ENCODE measurements at regions not wholly inside any gene's neighbourhood (a gene's known extent, or its start where the extent isn't known, plus 50 kb on each side); places are given as distances from the start of the nearest gene placed in this dataset.

GRCh38 chr10:110366635-110367034, 61.9 kb upstream of the SMNDC1 start:
- DNase-seq = no peak
- in situ Hi-C loops (cut with MboI) = no loop called here
- Histone ChIP-seq H3K27me3 (replicated peaks; ENCODE audit: insufficient read depth) (no peaks in the 10 kb centered on the region), H3K36me3 (ENCODE audit: low read depth) (no peaks in the 10 kb centered on the region), H3F3A (ENCODE audit: insufficient read depth) (no peaks in the 10 kb centered on the region), H3K9me3 (ENCODE audit: low read depth) (no peaks in the 10 kb centered on the region), H3K9ac (no peak overlapping the region), H3K79me2 (ENCODE audit: insufficient read depth) (no peaks in the 10 kb centered on the region), H3K9me2 (ENCODE audit: insufficient read depth) (no peaks in the 10 kb centered on the region), H3K4me1 (ENCODE audit: insufficient read depth) (peaks cover 5% of the 10 kb centered on the region), H3K27ac (no peak overlapping the region), H4K20me1 (ENCODE audit: insufficient read depth) (no peaks in the 10 kb centered on the region), H3K4me2 (ENCODE audit: unreplicated experiment) (no peak overlapping the region), H3K4me3 (no peak overlapping the region), H2AFZ (no peak overlapping the region)
- 77 to 82% methylated on average over 4 of the region's 4 CpGs for WGBS, 2 experiments (ENCODE audit: low coverage in 1 of 2, low lambda C conversion rate in 2 of 2, missing lambda C conversion rate in 2 of 2)
- TF ChIP-seq EZH2phosphoT487 (IDR thresholded peaks at IDR 0.05; ENCODE audit: insufficient read depth, low read depth) (no peak), EZH2 (IDR thresholded peaks at IDR 0.05; ENCODE audit: insufficient read depth, poor library complexity, severe bottlenecking) (no peak)

GRCh38 chr10:110368002-110368401, 63.3 kb upstream of the SMNDC1 start:
- no peak overlapping the region for H3K27ac ChIP-seq
- no peaks in the 10 kb centered on the region for H3K79me2 ChIP-seq (ENCODE audit: insufficient read depth)
- H3K4me1 ChIP-seq (ENCODE audit: insufficient read depth) = peaks cover 5% of the 10 kb centered on the region
- no peaks in the 10 kb centered on the region for H3K9me3 ChIP-seq (ENCODE audit: low read depth)
- in situ Hi-C loops (cut with MboI) = no loop called here
- H3K4me3 ChIP-seq = no peak overlapping the region
- no peak for DNase-seq
- no peak overlapping the region for H3K4me2 ChIP-seq (ENCODE audit: unreplicated experiment)
- H3F3A ChIP-seq (ENCODE audit: insufficient read depth) = no peaks in the 10 kb centered on the region
- WGBS, 2 experiments (ENCODE audit: low coverage in 1 of 2, low lambda C conversion rate in 2 of 2, missing lambda C conversion rate in 2 of 2) = 86 to 88% methylated on average over 4 of the region's 4 CpGs
- H2AFZ ChIP-seq = no peak overlapping the region
- TF ChIP-seq EZH2phosphoT487 (IDR thresholded peaks at IDR 0.05; ENCODE audit: insufficient read depth, low read depth) = no peak
- no peaks in the 10 kb centered on the region for H4K20me1 ChIP-seq (ENCODE audit: insufficient read depth)
- no peak overlapping the region for H3K9ac ChIP-seq
- no peaks in the 10 kb centered on the region for H3K36me3 ChIP-seq (ENCODE audit: low read depth)
- H3K27me3 ChIP-seq (replicated peaks; ENCODE audit: insufficient read depth) = no peaks in the 10 kb centered on the region
- no peaks in the 10 kb centered on the region for H3K9me2 ChIP-seq (ENCODE audit: insufficient read depth)

GRCh38 chr10:110368556-110368955, 63.8 kb upstream of the SMNDC1 start:
- 46 to 56% methylated on average over 3 of the region's 3 CpGs for WGBS, 2 experiments (ENCODE audit: low coverage in 1 of 2, low lambda C conversion rate in 2 of 2, missing lambda C conversion rate in 2 of 2)
- in situ Hi-C loops (cut with MboI) = no loop called here
- H2AFZ ChIP-seq = no peak overlapping the region
- no peak overlapping the region for H3K4me2 ChIP-seq (ENCODE audit: unreplicated experiment)
- no peaks in the 10 kb centered on the region for H3F3A ChIP-seq (ENCODE audit: insufficient read depth)
- no peaks in the 10 kb centered on the region for H4K20me1 ChIP-seq (ENCODE audit: insufficient read depth)
- H3K9me3 ChIP-seq (ENCODE audit: low read depth) = no peaks in the 10 kb centered on the region
- no peak for DNase-seq
- H3K79me2 ChIP-seq (ENCODE audit: insufficient read depth) = no peaks in the 10 kb centered on the region
- H3K4me1 ChIP-seq (ENCODE audit: insufficient read depth) = peaks cover 3% of the 10 kb centered on the region
- H3K36me3 ChIP-seq (ENCODE audit: low read depth) = no peaks in the 10 kb centered on the region
- no peaks in the 10 kb centered on the region for H3K27me3 ChIP-seq (replicated peaks; ENCODE audit: insufficient read depth)
- H3K9ac ChIP-seq = no peak overlapping the region
- no peak overlapping the region for H3K27ac ChIP-seq
- no peak overlapping the region for H3K4me3 ChIP-seq
- TF ChIP-seq EZH2phosphoT487 (IDR thresholded peaks at IDR 0.05; ENCODE audit: insufficient read depth, low read depth) (no peak), EZH2 (IDR thresholded peaks at IDR 0.05; ENCODE audit: insufficient read depth, poor library complexity, severe bottlenecking) (no peak)
- no peaks in the 10 kb centered on the region for H3K9me2 ChIP-seq (ENCODE audit: insufficient read depth)

GRCh38 chr10:110370006-110370405, 65.3 kb upstream of the SMNDC1 start:
- 91 to 94% methylated on average over 4 of the region's 4 CpGs for WGBS, 2 experiments (ENCODE audit: low coverage in 1 of 2, low lambda C conversion rate in 2 of 2, missing lambda C conversion rate in 2 of 2)
- Histone ChIP-seq H3K9me3 (ENCODE audit: low read depth) (no peaks in the 10 kb centered on the region), H3K4me1 (ENCODE audit: insufficient read depth) (no peaks in the 10 kb centered on the region), H3K9me2 (ENCODE audit: insufficient read depth) (no peaks in the 10 kb centered on the region), H3K79me2 (ENCODE audit: insufficient read depth) (no peaks in the 10 kb centered on the region), H3K27me3 (replicated peaks; ENCODE audit: insufficient read depth) (no peaks in the 10 kb centered on the region), H3F3A (ENCODE audit: insufficient read depth) (no peaks in the 10 kb centered on the region), H3K9ac (no peak overlapping the region), H3K36me3 (ENCODE audit: low read depth) (no peaks in the 10 kb centered on the region), H3K27ac (no peak overlapping the region), H3K4me2 (ENCODE audit: unreplicated experiment) (no peak overlapping the region), H3K4me3 (no peak overlapping the region), H2AFZ (no peak overlapping the region), H4K20me1 (ENCODE audit: insufficient read depth) (no peaks in the 10 kb centered on the region)
- TF ChIP-seq EZH2phosphoT487 (IDR thresholded peaks at IDR 0.05; ENCODE audit: insufficient read depth, low read depth) = no peak
- no peak for TF ChIP-seq EZH2 (IDR thresholded peaks at IDR 0.05; ENCODE audit: insufficient read depth, poor library complexity, severe bottlenecking)
- no peak for DNase-seq
- in situ Hi-C loops (cut with MboI) = no loop called here

GRCh38 chr10:110372656-110373055, 67.9 kb upstream of the SMNDC1 start:
- 11 to 25% methylated on average over 1 of the region's 1 CpG for WGBS, 2 experiments (ENCODE audit: low coverage in 1 of 2, low lambda C conversion rate in 2 of 2, missing lambda C conversion rate in 2 of 2)
- DNase-seq = no peak
- no peak overlapping the region for H3K9ac ChIP-seq
- H3F3A ChIP-seq (ENCODE audit: insufficient read depth) = no peaks in the 10 kb centered on the region
- no peak overlapping the region for H2AFZ ChIP-seq
- no peak overlapping the region for H3K4me3 ChIP-seq
- no peaks in the 10 kb centered on the region for H3K9me2 ChIP-seq (ENCODE audit: insufficient read depth)
- TF ChIP-seq EZH2phosphoT487 (IDR thresholded peaks at IDR 0.05; ENCODE audit: insufficient read depth, low read depth) = no peak
- no peak for TF ChIP-seq EZH2 (IDR thresholded peaks at IDR 0.05; ENCODE audit: insufficient read depth, poor library complexity, severe bottlenecking)
- no peaks in the 10 kb centered on the region for H3K9me3 ChIP-seq (ENCODE audit: low read depth)
- H3K4me1 ChIP-seq (ENCODE audit: insufficient read depth) = no peaks in the 10 kb centered on the region
- no peak overlapping the region for H3K4me2 ChIP-seq (ENCODE audit: unreplicated experiment)
- in situ Hi-C loops (cut with MboI) = no loop called here
- no peak overlapping the region for H3K27ac ChIP-seq
- no peaks in the 10 kb centered on the region for H3K36me3 ChIP-seq (ENCODE audit: low read depth)
- no peaks in the 10 kb centered on the region for H3K79me2 ChIP-seq (ENCODE audit: insufficient read depth)
- H4K20me1 ChIP-seq (ENCODE audit: insufficient read depth) = no peaks in the 10 kb centered on the region
- no peaks in the 10 kb centered on the region for H3K27me3 ChIP-seq (replicated peaks; ENCODE audit: insufficient read depth)

All from GM23248 (cell line).